Immature natural killer cell (primary cell): ENCODE measurements at regions not wholly inside any gene's neighbourhood (a gene's known extent, or its start where the extent isn't known, plus 50 kb on each side); places are given as distances from the start of the nearest gene placed in this dataset.
"Not testable (repeated sequence)": the region's sequence is repeated elsewhere in the genome, so short reads cannot be mapped to it uniquely, and the experiment has no call there.

Experiments
- DNase-seq, 3 donors: peaks; one replicate each; pipeline ENCODE4 v3.0.0; 2022; ENCODE audit warnings: mixed read lengths in 1 of 3
- H3K27ac Mint-ChIP-seq, 6 donors: one replicate each; pipeline ENCODE4 v1.8.0; 2020; ENCODE audit warnings: mixed read lengths in 6 of 6, mild to moderate bottlenecking in 5 of 6, inconsistent platforms in 4 of 6, moderate library complexity in 3 of 6
- H3K27me3 Mint-ChIP-seq, 3 donors: one replicate each; pipeline ENCODE4 v1.8.0; 2020 to 2021; ENCODE audit warnings: low read depth in 3 of 3, mild to moderate bottlenecking in 3 of 3, mixed read lengths in 3 of 3, moderate library complexity in 3 of 3, inconsistent platforms in 1 of 3
- H3K36me3 Mint-ChIP-seq, 3 donors: one replicate each; pipeline ENCODE4 v1.8.0; 2020; ENCODE audit warnings: mixed read lengths in 3 of 3, inconsistent platforms in 2 of 3, mild to moderate bottlenecking in 2 of 3
- H3K4me1 Mint-ChIP-seq, 2 donors: one replicate each; pipeline ENCODE4 v1.8.0; 2020; ENCODE audit warnings: inconsistent platforms in 2 of 2, mild to moderate bottlenecking in 2 of 2, mixed read lengths in 2 of 2, moderate library complexity in 1 of 2
- H3K4me3 Mint-ChIP-seq, 5 donors: one replicate each; pipeline ENCODE4 v1.8.0; 2020; ENCODE audit warnings: mild to moderate bottlenecking in 5 of 5, mixed read lengths in 5 of 5, inconsistent platforms in 3 of 5, moderate library complexity in 3 of 5
- H3K9me3 Mint-ChIP-seq, 6 donors: one replicate each; pipeline ENCODE4 v1.8.0; 2020; ENCODE audit warnings: mild to moderate bottlenecking in 6 of 6, mixed read lengths in 6 of 6, inconsistent platforms in 4 of 6, moderate library complexity in 3 of 6

DNA sequence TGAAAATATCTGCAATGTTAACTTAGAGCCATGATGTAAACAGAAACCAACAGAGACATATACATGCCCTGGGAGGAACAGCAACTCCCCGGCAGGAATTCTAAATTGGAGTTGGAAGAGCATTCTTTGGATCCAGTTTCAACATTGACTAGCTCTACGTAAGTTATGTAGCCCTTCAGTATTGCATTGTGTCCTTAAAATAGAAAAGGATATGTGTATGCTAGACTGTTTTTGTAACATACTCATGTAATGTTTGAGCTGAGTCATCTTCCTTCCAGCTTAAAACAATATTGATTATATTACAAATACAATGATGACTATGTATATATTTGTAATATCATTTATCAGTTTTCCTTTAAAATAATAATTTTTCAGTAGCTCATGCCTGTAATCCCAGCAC is 1422.2 kb upstream of the PCDH20 start:
- H3K9me3 Mint-ChIP-seq = peaks cover 0 to 16% (median 6%) of the 10 kb centered on the region in 6 donors
- no peak for DNase-seq
- no peak overlapping the region for H3K4me3 Mint-ChIP-seq
- no peak overlapping the region for H3K27ac Mint-ChIP-seq
- H3K36me3 Mint-ChIP-seq = no peaks in the 10 kb centered on the region
- H3K4me1 Mint-ChIP-seq = no peaks in the 10 kb centered on the region
- H3K27me3 Mint-ChIP-seq = peaks cover 0 to 1% (median 0%) of the 10 kb centered on the region in 3 donors

GRCh38 chr13:62829486-62829885 is 1413.8 kb upstream of the PCDH20 start:
- Mint-ChIP-seq H3K27me3 (peaks cover 0 to 1% (median 0%) of the 10 kb centered on the region in 3 donors), H3K4me3 (no peak overlapping the region), H3K4me1 (no peaks in the 10 kb centered on the region), H3K36me3 (no peaks in the 10 kb centered on the region), H3K9me3 (peaks cover 3 to 42% (median 17%) of the 10 kb centered on the region in 6 donors), H3K27ac (no peak overlapping the region)
- no peak for DNase-seq

GRCh38 chr13:62799931-62800436 is 1384.3 kb upstream of the PCDH20 start:
- Mint-ChIP-seq H3K4me1 (no peaks in the 10 kb centered on the region), H3K27ac (no peak overlapping the region), H3K9me3 (peaks cover 4 to 34% (median 12%) of the 10 kb centered on the region in 6 donors), H3K27me3 (peaks cover 0 to 5% (median 0%) of the 10 kb centered on the region in 3 donors), H3K36me3 (peaks cover 0 to 4% (median 0%) of the 10 kb centered on the region in 3 donors), H3K4me3 (no peak overlapping the region)
- no peak for DNase-seq

DNA sequence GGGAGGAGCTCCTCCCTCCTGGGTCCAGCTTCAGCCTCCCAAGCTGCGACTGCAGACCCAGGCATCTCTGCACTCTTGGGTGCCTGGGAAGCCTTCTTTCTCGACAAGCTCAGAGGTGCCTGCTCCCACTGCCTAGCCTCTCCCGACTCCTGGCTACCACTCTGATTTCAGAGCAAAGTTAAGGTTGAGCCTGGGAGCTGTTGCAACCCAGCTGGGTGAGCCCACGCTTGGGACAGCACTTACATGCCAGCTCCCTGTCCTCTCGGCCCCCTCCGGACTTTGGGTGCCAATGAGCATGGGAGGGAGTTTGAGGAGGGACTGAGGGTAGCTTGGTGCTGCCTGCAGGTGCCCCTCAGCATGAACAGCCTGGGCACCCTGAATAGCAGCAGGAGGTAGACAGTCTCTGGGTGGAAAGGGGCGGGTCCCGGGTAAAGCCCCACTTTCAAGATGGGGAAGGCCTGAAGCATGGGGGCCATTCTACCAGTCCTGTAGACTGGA is 1383.4 kb upstream of the PCDH20 start:
- no peak overlapping the region for H3K27ac Mint-ChIP-seq
- H3K36me3 Mint-ChIP-seq = peaks cover 0 to 4% (median 0%) of the 10 kb centered on the region in 3 donors
- no peaks in the 10 kb centered on the region for H3K4me1 Mint-ChIP-seq
- H3K4me3 Mint-ChIP-seq = no peak overlapping the region
- no peak for DNase-seq
- peaks cover 0 to 5% (median 0%) of the 10 kb centered on the region in 3 donors for H3K27me3 Mint-ChIP-seq
- peaks cover 4 to 34% (median 12%) of the 10 kb centered on the region in 6 donors for H3K9me3 Mint-ChIP-seq

GRCh38 chr13:62793850-62794249 is 1378.2 kb upstream of the PCDH20 start:
- no peak for DNase-seq
- Mint-ChIP-seq H3K4me1 (no peaks in the 10 kb centered on the region), H3K9me3 (peaks cover 12 to 57% (median 24%) of the 10 kb centered on the region in 6 donors), H3K4me3 (no peak overlapping the region), H3K36me3 (peaks cover 0 to 4% (median 0%) of the 10 kb centered on the region in 3 donors), H3K27me3 (peaks cover 0 to 6% (median 0%) of the 10 kb centered on the region in 3 donors), H3K27ac (no peak overlapping the region)

- Mint-ChIP-seq H3K36me3 (peaks cover 0 to 3% (median 0%) of the 10 kb centered on the region in 3 donors), H3K27me3 (peaks cover 0 to 2% (median 1%) of the 10 kb centered on the region in 3 donors), H3K27ac (no peak overlapping the region), H3K4me3 (no peak overlapping the region), H3K4me1 (no peaks in the 10 kb centered on the region), H3K9me3 (peaks cover 6 to 31% (median 20%) of the 10 kb centered on the region in 6 donors)
- DNase-seq = no peak
Measured at GRCh38 chr13:62781866-62782265, 1366.2 kb upstream of the PCDH20 start.

- Mint-ChIP-seq H3K4me3 (no peak overlapping the region), H3K27ac (no peak overlapping the region), H3K4me1 (no peaks in the 10 kb centered on the region), H3K9me3 (peaks cover 8 to 25% (median 18%) of the 10 kb centered on the region in 6 donors), H3K27me3 (peaks cover 0 to 3% (median 2%) of the 10 kb centered on the region in 3 donors), H3K36me3 (peaks cover 0 to 3% (median 0%) of the 10 kb centered on the region in 3 donors)
- DNase-seq = no peak
Measured at GRCh38 chr13:62779161-62779560, 1363.5 kb upstream of the PCDH20 start.

DNA sequence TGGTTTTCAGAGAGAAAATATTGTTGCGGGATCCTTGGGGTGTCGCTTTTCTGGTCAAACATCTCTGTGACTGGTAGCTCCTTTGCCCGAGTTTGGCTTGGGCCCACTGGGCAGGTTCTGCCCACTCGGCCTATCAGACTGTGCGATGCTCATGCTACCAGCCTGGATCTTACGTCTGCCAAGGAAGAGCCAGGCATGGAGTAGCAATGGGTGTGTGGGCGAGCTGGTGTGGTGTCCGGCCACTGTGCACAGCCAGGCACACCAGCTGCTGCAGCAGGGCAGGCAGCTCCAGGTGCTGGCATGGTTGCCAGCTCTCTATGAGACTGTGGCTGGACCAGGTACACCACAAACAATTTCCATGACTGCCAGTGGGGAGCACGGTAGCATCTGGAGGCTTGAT is 1351.8 kb upstream of the PCDH20 start:
- Mint-ChIP-seq H3K36me3 (no peaks in the 10 kb centered on the region), H3K4me3 (no peak overlapping the region), H3K4me1 (no peaks in the 10 kb centered on the region), H3K27me3 (no peaks in the 10 kb centered on the region), H3K9me3 (peaks cover 3 to 27% (median 14%) of the 10 kb centered on the region in 6 donors), H3K27ac (no peak overlapping the region)
- no peak for DNase-seq

DNA sequence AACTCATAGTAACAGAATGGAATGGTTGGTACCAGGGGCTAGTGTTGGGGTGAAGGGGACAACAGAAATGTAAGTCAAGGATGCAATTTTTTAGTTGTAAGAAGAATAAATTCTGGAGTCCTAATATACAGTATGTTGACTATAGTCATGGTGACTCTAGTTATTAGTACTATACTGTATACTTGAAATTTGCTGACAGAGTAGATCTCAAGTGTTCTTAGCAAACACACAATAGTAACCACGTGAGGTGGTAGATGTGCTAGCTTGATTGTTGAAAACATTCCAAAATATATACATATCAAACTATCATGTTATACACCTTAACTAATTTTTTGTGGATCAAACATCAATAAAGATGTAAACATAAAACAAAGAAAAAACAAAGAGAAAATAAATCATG is 1345.1 kb upstream of the PCDH20 start:
- Mint-ChIP-seq H3K36me3 (peaks cover 0 to 4% (median 0%) of the 10 kb centered on the region in 3 donors), H3K9me3 (peaks cover 16 to 57% (median 27%) of the 10 kb centered on the region in 6 donors), H3K27me3 (peaks cover 0 to 3% (median 0%) of the 10 kb centered on the region in 3 donors), H3K4me1 (no peaks in the 10 kb centered on the region), H3K4me3 (no peak overlapping the region), H3K27ac (no peak overlapping the region)
- no peak for DNase-seq

DNA sequence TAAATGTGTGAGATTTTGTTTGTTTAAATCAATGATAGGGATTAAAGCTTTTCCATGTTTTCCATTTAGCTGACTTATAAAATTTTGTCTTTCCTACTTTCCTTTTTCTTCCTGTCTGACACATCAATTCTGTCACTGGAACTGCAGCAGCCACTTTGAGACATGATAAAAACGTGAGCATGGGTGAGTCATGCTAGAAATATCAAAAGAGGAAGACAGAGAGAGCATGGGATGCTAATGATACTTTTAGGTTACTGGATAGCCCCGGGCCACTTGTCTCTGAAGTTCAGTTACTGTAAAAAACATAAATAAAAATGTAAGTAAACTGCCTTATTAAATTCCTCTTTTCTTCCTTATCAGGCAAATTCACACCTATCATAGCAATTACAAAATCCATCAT is 1332.0 kb upstream of the PCDH20 start:
- peaks cover 0 to 2% (median 0%) of the 10 kb centered on the region in 3 donors for H3K27me3 Mint-ChIP-seq
- no peaks in the 10 kb centered on the region for H3K36me3 Mint-ChIP-seq
- peaks cover 9 to 40% (median 16%) of the 10 kb centered on the region in 6 donors for H3K9me3 Mint-ChIP-seq
- H3K4me3 Mint-ChIP-seq = no peak overlapping the region
- DNase-seq = no peak
- H3K4me1 Mint-ChIP-seq = no peaks in the 10 kb centered on the region
- H3K27ac Mint-ChIP-seq = no peak overlapping the region

GRCh38 chr13:62747152-62747551 is 1331.5 kb upstream of the PCDH20 start:
- H3K27ac Mint-ChIP-seq = no peak overlapping the region

DNA sequence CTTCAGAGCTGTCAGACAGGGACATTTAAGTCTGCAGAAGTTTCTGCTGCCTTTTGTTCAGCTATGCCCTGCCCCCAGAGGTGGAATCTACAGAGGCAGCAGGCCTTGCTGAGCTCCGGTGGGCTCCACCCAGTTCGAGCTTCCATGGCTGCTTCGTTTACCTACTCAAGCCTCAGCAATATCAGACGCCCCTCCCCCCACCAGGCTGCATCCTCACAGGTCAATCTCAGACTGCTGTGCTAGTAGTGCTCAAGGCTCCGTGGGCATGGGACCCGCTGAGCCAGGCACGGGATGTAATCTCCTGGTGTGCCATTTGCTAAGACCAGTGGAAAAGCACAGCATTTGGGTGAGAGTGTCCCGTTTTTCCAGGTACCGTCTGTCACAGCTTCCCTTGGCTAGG is 1314.1 kb upstream of the PCDH20 start:
- not testable (repeated sequence) for DNase-seq, H3K27me3 Mint-ChIP-seq, H3K4me3 Mint-ChIP-seq, H3K36me3 Mint-ChIP-seq, H3K27ac Mint-ChIP-seq, H3K4me1 Mint-ChIP-seq
- H3K9me3 Mint-ChIP-seq = peaks cover 7 to 60% (median 45%) of the 10 kb centered on the region in 6 donors

More at GRCh38 chr13:62747152-62747551, 1331.5 kb upstream of the PCDH20 start:
- H3K36me3 Mint-ChIP-seq = no peaks in the 10 kb centered on the region
- no peaks in the 10 kb centered on the region for H3K4me1 Mint-ChIP-seq
- no peak for DNase-seq
- H3K4me3 Mint-ChIP-seq = no peak overlapping the region
- peaks cover 0 to 2% (median 0%) of the 10 kb centered on the region in 3 donors for H3K27me3 Mint-ChIP-seq
- H3K9me3 Mint-ChIP-seq = peaks cover 7 to 37% (median 16%) of the 10 kb centered on the region in 6 donors

DNA sequence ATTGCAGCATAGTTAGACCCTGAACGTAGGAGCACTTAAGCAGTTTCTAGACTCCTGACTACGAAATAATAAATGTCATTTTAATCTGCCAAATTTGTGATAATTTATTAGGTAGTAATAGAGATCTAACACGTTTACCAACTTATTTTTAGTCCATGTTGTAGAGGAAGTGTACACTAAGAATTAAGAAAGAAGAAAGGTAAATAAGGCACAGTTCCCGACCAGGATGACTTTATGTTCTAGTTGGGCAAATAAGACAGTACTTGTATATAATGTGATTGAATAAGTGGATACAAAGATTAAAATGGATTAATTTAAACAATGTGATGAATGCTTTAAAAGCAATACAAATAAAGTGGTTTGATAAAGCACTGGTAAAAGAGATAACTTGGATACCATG is 1306.2 kb upstream of the PCDH20 start:
- no peak for DNase-seq
- H3K9me3 Mint-ChIP-seq = peaks cover 10 to 34% (median 23%) of the 10 kb centered on the region in 6 donors
- no peak overlapping the region for H3K27ac Mint-ChIP-seq
- H3K4me1 Mint-ChIP-seq = no peaks in the 10 kb centered on the region
- peaks cover 0 to 4% (median 0%) of the 10 kb centered on the region in 3 donors for H3K36me3 Mint-ChIP-seq
- no peak overlapping the region for H3K4me3 Mint-ChIP-seq
- H3K27me3 Mint-ChIP-seq = peaks cover 0 to 2% (median 0%) of the 10 kb centered on the region in 3 donors

GRCh38 chr13:62711948-62712347 is 1296.3 kb upstream of the PCDH20 start:
- peaks cover 2 to 64% (median 24%) of the 10 kb centered on the region in 6 donors for H3K9me3 Mint-ChIP-seq
- H3K4me1 Mint-ChIP-seq, H3K27me3 Mint-ChIP-seq, H3K4me3 Mint-ChIP-seq, H3K27ac Mint-ChIP-seq, DNase-seq, H3K36me3 Mint-ChIP-seq: not testable (repeated sequence)

DNA sequence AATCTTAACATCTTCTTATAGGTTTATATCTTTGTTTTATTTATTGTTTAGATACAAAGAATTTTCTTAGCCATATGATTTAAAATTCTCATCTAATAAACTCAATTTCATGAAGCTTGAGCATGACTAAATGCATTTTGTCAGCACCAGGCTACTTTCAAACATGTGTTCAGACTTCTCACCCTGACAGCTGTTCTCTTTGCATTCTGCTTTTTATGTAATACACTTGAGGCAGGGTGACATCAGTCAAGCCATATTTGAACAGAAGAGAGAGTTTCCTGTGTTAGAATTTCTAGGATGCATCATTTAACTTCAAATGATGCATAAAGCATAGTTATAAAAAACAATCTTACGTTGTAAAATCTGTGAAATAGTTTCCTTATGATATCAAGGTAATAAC is 1295.1 kb upstream of the PCDH20 start:
- no peak overlapping the region for H3K27ac Mint-ChIP-seq
- H3K27me3 Mint-ChIP-seq = peaks cover 0 to 4% (median 0%) of the 10 kb centered on the region in 3 donors
- no peak overlapping the region for H3K4me3 Mint-ChIP-seq
- H3K36me3 Mint-ChIP-seq = peaks cover 0 to 3% (median 3%) of the 10 kb centered on the region in 3 donors
- no peaks in the 10 kb centered on the region for H3K4me1 Mint-ChIP-seq
- no peak for DNase-seq
- H3K9me3 Mint-ChIP-seq = peaks cover 6 to 59% (median 27%) of the 10 kb centered on the region in 6 donors
